Neural crest cell (in vitro differentiated cells): ENCODE measurements at regions not wholly inside any gene's neighbourhood (a gene's known extent, or its start where the extent isn't known, plus 50 kb on each side); places are given as distances from the start of the nearest gene placed in this dataset.

Source experiments
- DNase-seq: peaks from one replicate; pipeline ENCODE4 v3.0.0; 2021; ENCODE audit warnings: low read depth, mixed read lengths, low spot score
- H3K27ac Mint-ChIP-seq: one replicate; pipeline ENCODE4 v1.8.0; 2021; ENCODE audit warnings: mild to moderate bottlenecking, mixed read lengths; ENCODE audit not compliant: unreplicated experiment
- H3K27me3 Mint-ChIP-seq: 2 replicates; pipeline ENCODE4 v1.8.0; 2021; ENCODE audit warnings: low read depth, mild to moderate bottlenecking, mixed read lengths
- H3K36me3 Mint-ChIP-seq: 2 replicates; pipeline ENCODE4 v1.8.0; 2021; ENCODE audit warnings: low read depth, mild to moderate bottlenecking, mixed read lengths
- H3K4me1 Mint-ChIP-seq: 2 replicates; pipeline ENCODE4 v1.8.0; 2021; ENCODE audit warnings: mixed read lengths
- H3K4me3 Mint-ChIP-seq: one replicate; pipeline ENCODE4 v1.8.0; 2021; ENCODE audit warnings: mild to moderate bottlenecking, mixed read lengths
- H3K9me3 Mint-ChIP-seq: 2 replicates; pipeline ENCODE4 v1.8.0; 2021; ENCODE audit warnings: mixed read lengths
- CTCF ChIP-seq: fragments of 200-600 bp; sonication (generic); conservative IDR thresholded peaks from 2 replicates; pipeline ENCODE4 v1.5.0; 2021; ENCODE audit warnings: antibody characterized with exemption, mild to moderate bottlenecking

- no peaks in the 10 kb centered on the region for H3K9me3 Mint-ChIP-seq
- no peak for TF ChIP-seq CTCF
- no peaks in the 10 kb centered on the region for H3K4me1 Mint-ChIP-seq
- no peaks in the 10 kb centered on the region for H3K36me3 Mint-ChIP-seq
- H3K27ac Mint-ChIP-seq: no peak overlapping the region
- DNase-seq: no peak
- peaks cover 16% of the 10 kb centered on the region for H3K27me3 Mint-ChIP-seq
- no peak overlapping the region for H3K4me3 Mint-ChIP-seq
Measured at GRCh38 chr14:97297100-97297499, 499.9 kb downstream of the VRK1 start.

- no peaks in the 10 kb centered on the region for H3K4me1 Mint-ChIP-seq
- no peak for DNase-seq
- H3K9me3 Mint-ChIP-seq: no peaks in the 10 kb centered on the region
- peaks cover 11% of the 10 kb centered on the region for H3K27me3 Mint-ChIP-seq
- H3K4me3 Mint-ChIP-seq: no peak overlapping the region
- H3K27ac Mint-ChIP-seq: no peak overlapping the region
- H3K36me3 Mint-ChIP-seq: no peaks in the 10 kb centered on the region
- TF ChIP-seq CTCF: peak; percentile 37
Measured at GRCh38 chr14:97298331-97298730, 501.1 kb downstream of the VRK1 start.

GRCh38 chr14:97298736-97299135, 501.6 kb downstream of the VRK1 start:
- Mint-ChIP-seq H3K4me3 (no peak overlapping the region), H3K36me3 (no peaks in the 10 kb centered on the region), H3K27ac (no peak overlapping the region), H3K27me3 (peaks cover 11% of the 10 kb centered on the region), H3K9me3 (no peaks in the 10 kb centered on the region), H3K4me1 (no peaks in the 10 kb centered on the region)
- no peak for DNase-seq
- TF ChIP-seq CTCF: no peak

DNA sequence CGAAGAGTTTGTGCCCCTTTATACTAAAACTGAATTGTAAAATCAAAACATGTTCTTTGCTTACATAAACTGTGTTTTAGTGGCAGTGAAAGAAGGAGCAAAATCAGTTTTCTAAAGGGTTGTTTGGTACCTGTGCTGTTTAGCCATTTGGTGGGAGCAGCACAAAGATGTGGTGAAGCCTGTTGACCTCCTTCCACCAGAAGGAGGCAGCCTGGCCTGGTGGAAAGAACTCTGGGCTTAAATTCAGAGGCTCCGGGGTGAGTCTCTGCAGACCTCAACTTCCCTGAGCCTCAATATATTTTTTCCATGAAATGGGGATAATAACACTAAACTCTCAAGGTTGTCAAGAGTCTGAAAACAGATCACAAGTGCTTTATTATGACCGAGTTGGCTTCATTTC, 502.5 kb downstream of the VRK1 start:
- no peak for DNase-seq
- H3K9me3 Mint-ChIP-seq: no peaks in the 10 kb centered on the region
- no peaks in the 10 kb centered on the region for H3K4me1 Mint-ChIP-seq
- peak; percentile 30 for TF ChIP-seq CTCF
- H3K27me3 Mint-ChIP-seq: peaks cover 11% of the 10 kb centered on the region
- H3K4me3 Mint-ChIP-seq: no peak overlapping the region
- H3K36me3 Mint-ChIP-seq: no peaks in the 10 kb centered on the region
- H3K27ac Mint-ChIP-seq: no peak overlapping the region

GRCh38 chr14:97301931-97302559, 504.9 kb downstream of the VRK1 start:
- Mint-ChIP-seq H3K27me3 (peaks cover 8% of the 10 kb centered on the region), H3K27ac (no peak overlapping the region), H3K36me3 (no peaks in the 10 kb centered on the region), H3K4me1 (no peaks in the 10 kb centered on the region), H3K4me3 (no peak overlapping the region), H3K9me3 (no peaks in the 10 kb centered on the region)
- TF ChIP-seq CTCF: no peak
- DNase-seq: no peak
